ENCODE measurements at regions not wholly inside any gene's neighbourhood (a gene's known extent, or its start where the extent isn't known, plus 50 kb on each side); places are given as distances from the start of the nearest gene placed in this dataset.

GRCh38 chr9:119500072-119500771 lies 131.0 kb upstream of the BRINP1 start:
- DNase-seq (ENCODE audit: low read depth) = no peak

DNA sequence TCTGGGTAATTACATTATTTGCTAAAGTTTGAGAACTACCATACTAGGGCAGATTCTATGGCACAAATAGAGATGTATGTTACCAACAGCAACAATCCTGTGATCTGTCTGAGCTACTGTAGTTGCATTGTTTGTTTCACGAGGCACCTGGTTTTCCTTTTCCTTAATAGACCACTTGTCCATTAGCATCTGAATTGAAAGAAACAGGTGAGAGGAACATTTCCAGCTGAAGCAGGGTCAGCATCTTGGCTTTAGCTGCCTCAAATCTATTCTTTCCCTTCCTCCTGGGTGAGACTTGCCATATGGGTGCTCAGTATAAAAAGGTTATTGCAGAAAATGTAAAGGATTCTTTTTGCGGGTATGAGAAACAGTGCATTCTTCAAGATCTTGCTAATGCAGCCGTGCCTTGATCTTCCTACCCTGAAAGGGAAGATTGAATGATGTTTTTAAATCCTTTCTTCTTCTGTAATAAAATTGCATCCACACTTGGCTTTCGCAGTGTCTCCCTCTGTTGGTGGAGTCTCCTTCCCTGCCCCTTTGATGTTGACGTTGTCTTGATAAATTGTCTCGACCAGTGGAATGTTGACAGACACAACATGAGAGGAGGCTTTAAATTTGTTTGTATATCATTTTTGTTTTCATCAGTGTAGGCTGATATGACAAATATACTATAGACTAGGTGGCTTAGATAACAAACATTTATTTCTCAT lies 118.0 kb upstream of the BRINP1 start:
- no peak for DNase-seq (ENCODE audit: low read depth)

DNA sequence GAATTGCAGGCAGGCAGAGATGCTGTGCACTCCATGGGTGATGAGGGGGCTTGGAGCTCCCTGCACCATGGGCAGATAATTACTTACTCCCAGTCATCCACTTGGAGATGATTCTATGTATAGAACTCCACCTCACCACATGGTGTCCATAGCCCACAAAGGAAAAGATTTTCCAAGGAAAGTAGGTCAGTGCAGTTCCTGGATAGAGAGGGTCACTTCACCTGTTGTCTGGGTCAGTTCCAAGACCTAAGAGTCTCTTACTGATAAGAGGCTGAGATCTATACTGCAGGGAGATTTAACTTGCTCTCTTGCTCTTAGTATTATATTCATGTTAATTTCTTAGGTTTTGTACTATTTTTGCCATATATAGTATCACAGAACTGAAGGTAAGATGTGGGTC lies 113.9 kb upstream of the BRINP1 start:
- no peak for DNase-seq (ENCODE audit: low read depth)

GRCh38 chr9:119477197-119477596 lies 108.0 kb upstream of the BRINP1 start:
- DNase-seq (ENCODE audit: low read depth) = no peak

GRCh38 chr9:119458068-119458467 lies 88.8 kb upstream of the BRINP1 start:
- no peak for DNase-seq (ENCODE audit: low read depth)

DNA sequence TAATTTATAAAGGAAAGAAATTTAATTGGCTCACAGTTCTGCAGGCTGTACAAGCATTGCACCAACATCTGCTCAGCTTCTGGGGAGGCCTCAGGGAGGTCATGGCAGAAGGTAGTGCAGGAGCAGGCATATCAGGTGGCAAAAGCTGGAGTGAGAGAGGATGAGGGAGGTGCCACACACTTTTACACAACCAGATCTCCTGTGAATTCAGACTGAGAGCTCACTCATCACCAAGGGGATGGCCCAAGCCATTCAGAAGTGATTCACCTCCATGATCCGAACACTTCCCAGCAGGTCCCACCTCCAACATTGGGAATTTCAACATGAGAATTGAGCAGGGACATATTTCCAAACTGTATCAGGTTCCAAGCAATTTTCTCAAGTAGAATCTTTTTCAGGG lies 84.7 kb upstream of the BRINP1 start:
- DNase-seq (ENCODE audit: low read depth) = no peak

DNA sequence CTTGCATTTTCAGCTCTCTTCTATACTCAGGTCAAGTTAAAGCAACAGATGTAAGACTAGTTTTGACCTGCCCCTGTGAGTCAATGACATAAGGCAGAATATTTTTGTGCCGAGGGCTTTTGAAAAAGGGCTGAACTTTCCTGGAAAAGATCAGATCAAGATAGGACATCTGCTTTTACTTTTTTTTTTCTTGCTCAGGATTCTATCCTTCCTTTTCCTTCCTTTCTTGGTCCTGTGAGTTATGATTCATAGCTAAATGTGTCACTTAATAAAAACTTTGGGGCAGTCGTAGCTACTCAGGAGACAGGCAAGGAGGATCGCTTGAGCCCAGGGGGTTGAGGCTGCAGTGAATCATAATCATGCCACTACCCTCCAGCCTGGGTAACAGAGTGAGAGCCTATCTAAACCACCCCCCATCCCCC lies 84.3 kb upstream of the BRINP1 start:
- DNase-seq (ENCODE audit: low read depth) = peak; percentile 14

DNA sequence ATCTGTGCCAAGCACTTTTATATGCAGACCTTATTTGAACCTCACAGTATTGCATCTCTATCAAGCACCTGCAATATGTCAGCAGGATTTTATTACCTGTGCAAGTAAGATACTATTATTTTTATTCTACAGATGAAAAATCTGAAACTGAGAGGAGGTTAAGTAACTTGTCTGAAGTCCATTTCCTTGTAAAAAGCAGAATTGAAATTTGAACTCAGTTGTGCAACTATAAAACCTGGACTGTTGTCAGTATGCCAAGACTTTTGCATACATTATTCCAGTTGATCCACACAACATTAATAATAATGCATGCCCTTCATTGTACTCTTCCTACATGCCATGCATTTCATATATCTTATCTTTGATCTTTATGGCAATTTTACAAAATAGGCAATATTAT lies 82.2 kb upstream of the BRINP1 start:
- no peak for DNase-seq (ENCODE audit: low read depth)

- DNase-seq (ENCODE audit: low read depth) = no peak
These were observed 73.9 kb upstream of the BRINP1 start for GRCh38 chr9:119443179-119443578.

GRCh38 chr9:119441832-119442231 lies 72.6 kb upstream of the BRINP1 start:
- no peak for DNase-seq (ENCODE audit: low read depth)

GRCh38 chr9:119441338-119441737 lies 72.1 kb upstream of the BRINP1 start:
- no peak for DNase-seq (ENCODE audit: low read depth)

DNA sequence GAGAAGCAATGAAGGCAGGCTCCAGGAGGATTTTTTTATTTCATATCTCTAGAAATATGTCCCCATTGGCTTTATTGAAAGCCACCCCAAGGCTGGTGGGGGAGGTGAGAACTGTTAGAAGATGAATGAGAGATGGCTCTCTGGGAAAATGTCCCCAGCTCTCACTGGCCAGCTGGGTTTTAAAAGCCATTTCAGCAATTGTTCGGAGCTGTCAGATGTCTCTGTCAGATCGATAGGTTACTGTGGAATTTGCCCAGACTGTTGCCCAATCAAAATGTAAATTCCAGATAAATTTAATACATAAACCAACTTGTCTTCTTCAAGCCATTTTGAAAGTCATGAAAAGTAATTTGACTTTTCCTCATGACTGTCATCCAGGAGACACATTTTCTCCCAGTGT lies 67.0 kb upstream of the BRINP1 start:
- no peak for DNase-seq (ENCODE audit: low read depth)

- DNase-seq (ENCODE audit: low read depth) = no peak
These were observed 65.8 kb upstream of the BRINP1 start for GRCh38 chr9:119435076-119435475.

GRCh38 chr9:119432428-119432827 lies 63.2 kb upstream of the BRINP1 start:
- DNase-seq (ENCODE audit: low read depth) = no peak

DNA sequence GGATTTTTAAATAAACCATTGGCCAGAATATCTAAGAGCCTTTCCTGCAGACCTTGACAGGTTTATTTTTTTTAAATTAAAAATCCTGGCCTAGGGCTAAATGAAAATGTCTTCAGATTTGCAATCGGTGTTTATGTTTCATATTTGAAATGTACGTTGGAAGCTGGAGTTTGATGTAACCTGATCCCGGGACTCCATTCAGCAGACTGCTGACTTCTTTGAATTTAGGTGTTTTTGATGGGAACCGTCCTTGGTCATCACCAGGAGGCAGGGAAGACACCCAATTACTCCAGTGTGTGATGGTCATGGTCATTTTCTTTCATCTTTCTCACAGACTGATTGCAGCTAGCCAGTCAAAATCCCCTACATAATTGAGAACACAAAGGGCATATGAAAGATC lies 60.1 kb upstream of the BRINP1 start:
- no peak for DNase-seq (ENCODE audit: low read depth)

DNA sequence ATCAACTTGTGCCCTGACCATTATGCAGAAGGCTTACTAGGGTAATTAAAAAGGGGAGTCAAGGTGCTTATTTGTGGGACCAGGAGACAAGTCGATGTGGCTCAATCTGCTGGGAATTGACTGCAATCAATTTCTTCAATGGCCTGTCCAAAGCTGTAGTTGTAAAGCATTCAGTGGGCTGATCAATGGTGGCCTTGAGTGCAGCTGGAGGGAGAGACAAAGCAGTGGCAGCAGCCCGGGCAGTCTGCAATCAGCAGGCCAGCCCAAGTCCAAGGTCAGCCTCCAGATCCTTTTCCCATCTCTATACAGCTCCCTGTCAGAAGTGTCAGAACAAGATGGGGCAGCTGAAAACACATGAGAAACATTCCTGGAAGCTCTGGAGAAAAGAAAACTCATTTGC lies 51.0 kb upstream of the BRINP1 start:
- no peak for DNase-seq (ENCODE audit: low read depth)
